Type B pancreatic cell (in vitro differentiated cells): ENCODE measurements at regions not wholly inside any gene's neighbourhood (a gene's known extent, or its start where the extent isn't known, plus 50 kb on each side); places are given as distances from the start of the nearest gene placed in this dataset.
"Not testable (repeated sequence)": the region's sequence is repeated elsewhere in the genome, so short reads cannot be mapped to it uniquely, and the experiment has no call there.

Experiments used
- DNase-seq: peaks from one replicate; pipeline ENCODE4 v3.0.0; 2021; ENCODE audit warnings: mixed read lengths; ENCODE audit not compliant: unreplicated experiment; ENCODE audit errors: extremely low spot score
- H3K27ac Mint-ChIP-seq: 2 replicates; pipeline ENCODE4 v1.8.0; 2021; ENCODE audit warnings: mild to moderate bottlenecking, mixed read lengths
- H3K27me3 Mint-ChIP-seq: 2 replicates; pipeline ENCODE4 v1.8.0; 2021; ENCODE audit warnings: mixed read lengths
- H3K36me3 Mint-ChIP-seq: 2 replicates; pipeline ENCODE4 v1.8.0; 2021; ENCODE audit warnings: mixed read lengths
- H3K4me1 Mint-ChIP-seq: one replicate; pipeline ENCODE4 v1.8.0; 2021; ENCODE audit warnings: mixed read lengths; ENCODE audit not compliant: unreplicated experiment
- H3K4me3 Mint-ChIP-seq: 2 replicates; pipeline ENCODE4 v1.8.0; 2021; ENCODE audit warnings: mild to moderate bottlenecking, mixed read lengths
- H3K9me3 Mint-ChIP-seq: 2 replicates; pipeline ENCODE4 v1.8.0; 2021; ENCODE audit warnings: mixed read lengths
- TF ChIP-seq, protein P1 (sequence below): fragments of 200-600 bp; sonication (generic); conservative IDR thresholded peaks from 2 replicates; pipeline ENCODE4 v1.5.0; 2021; ENCODE audit warnings: antibody characterized with exemption, mild to moderate bottlenecking

DNA sequence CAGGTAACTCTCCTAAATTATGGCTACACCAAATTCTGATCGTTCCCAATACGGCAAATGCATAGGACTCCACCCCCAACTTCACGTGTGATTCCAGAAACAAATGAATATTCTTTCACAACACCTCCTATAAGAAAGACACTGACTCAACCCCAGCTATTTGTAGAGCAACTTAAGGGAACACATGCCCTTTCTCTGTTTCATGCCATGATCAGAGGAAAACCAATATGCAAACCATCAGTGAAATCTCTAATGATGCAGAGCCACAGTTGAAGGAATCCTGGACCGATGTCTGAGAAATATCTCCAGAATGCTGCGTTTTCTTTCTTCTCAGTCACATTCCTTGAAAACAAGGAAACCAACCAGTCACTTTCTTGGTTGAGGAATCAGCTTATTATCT, 164.2 kb upstream of the PTBP2 start:
- H3K36me3 Mint-ChIP-seq: no peaks in the 10 kb centered on the region
- no peaks in the 10 kb centered on the region for H3K27me3 Mint-ChIP-seq
- no peak overlapping the region for H3K4me3 Mint-ChIP-seq
- peaks cover 17% of the 10 kb centered on the region for H3K4me1 Mint-ChIP-seq
- TF ChIP-seq, protein P1, sequence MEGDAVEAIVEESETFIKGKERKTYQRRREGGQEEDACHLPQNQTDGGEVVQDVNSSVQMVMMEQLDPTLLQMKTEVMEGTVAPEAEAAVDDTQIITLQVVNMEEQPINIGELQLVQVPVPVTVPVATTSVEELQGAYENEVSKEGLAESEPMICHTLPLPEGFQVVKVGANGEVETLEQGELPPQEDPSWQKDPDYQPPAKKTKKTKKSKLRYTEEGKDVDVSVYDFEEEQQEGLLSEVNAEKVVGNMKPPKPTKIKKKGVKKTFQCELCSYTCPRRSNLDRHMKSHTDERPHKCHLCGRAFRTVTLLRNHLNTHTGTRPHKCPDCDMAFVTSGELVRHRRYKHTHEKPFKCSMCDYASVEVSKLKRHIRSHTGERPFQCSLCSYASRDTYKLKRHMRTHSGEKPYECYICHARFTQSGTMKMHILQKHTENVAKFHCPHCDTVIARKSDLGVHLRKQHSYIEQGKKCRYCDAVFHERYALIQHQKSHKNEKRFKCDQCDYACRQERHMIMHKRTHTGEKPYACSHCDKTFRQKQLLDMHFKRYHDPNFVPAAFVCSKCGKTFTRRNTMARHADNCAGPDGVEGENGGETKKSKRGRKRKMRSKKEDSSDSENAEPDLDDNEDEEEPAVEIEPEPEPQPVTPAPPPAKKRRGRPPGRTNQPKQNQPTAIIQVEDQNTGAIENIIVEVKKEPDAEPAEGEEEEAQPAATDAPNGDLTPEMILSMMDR: no peak
- DNase-seq: no peak
- no peaks in the 10 kb centered on the region for H3K9me3 Mint-ChIP-seq
- H3K27ac Mint-ChIP-seq: no peak overlapping the region

DNA sequence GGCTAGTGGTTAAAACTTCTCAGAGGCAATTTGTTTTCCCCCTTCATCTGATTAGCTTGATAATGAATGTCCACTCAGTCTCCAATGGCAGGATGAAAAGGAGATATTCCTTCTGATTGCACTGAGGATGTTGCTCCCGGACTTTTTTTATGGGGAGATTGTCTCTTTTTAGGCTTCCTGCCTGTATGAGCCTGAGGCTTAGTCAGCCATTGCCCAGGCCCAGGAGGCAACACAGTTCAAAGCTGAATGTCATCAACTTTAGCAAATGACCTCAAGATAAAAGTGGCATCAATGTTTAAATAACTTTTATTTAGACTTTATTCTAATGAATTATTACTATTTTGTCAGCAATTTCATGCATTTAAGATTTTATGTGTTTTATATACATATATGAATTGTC, 162.9 kb upstream of the PTBP2 start:
- TF ChIP-seq, protein P1: no peak
- H3K27me3 Mint-ChIP-seq: no peaks in the 10 kb centered on the region
- no peaks in the 10 kb centered on the region for H3K36me3 Mint-ChIP-seq
- H3K27ac Mint-ChIP-seq: no peak overlapping the region
- peaks cover 17% of the 10 kb centered on the region for H3K4me1 Mint-ChIP-seq
- no peak for DNase-seq
- no peak overlapping the region for H3K4me3 Mint-ChIP-seq
- H3K9me3 Mint-ChIP-seq: no peaks in the 10 kb centered on the region

DNA sequence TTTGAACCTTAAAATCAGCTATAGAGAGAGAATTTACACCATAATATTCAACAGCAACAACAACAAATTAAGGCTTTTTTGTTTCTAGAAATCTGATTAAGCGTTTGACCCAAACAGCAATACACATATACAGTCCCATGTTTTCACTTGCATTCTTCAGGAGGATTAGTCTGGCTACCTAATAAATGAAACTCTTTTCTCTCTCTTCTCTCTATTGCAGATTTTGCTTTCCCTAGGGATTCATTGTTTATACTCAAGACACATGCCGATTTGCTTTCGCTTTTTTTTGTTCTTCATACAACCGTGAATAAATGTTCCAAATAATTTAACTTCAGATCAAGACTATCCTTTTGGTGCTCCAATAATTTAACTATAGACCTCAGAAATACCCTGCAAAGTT, 162.4 kb upstream of the PTBP2 start:
- Mint-ChIP-seq H3K4me3 (no peak overlapping the region), H3K9me3 (no peaks in the 10 kb centered on the region), H3K27me3 (no peaks in the 10 kb centered on the region), H3K27ac (no peak overlapping the region), H3K36me3 (no peaks in the 10 kb centered on the region), H3K4me1 (peaks cover 15% of the 10 kb centered on the region)
- DNase-seq: no peak
- TF ChIP-seq, protein P1: no peak

DNA sequence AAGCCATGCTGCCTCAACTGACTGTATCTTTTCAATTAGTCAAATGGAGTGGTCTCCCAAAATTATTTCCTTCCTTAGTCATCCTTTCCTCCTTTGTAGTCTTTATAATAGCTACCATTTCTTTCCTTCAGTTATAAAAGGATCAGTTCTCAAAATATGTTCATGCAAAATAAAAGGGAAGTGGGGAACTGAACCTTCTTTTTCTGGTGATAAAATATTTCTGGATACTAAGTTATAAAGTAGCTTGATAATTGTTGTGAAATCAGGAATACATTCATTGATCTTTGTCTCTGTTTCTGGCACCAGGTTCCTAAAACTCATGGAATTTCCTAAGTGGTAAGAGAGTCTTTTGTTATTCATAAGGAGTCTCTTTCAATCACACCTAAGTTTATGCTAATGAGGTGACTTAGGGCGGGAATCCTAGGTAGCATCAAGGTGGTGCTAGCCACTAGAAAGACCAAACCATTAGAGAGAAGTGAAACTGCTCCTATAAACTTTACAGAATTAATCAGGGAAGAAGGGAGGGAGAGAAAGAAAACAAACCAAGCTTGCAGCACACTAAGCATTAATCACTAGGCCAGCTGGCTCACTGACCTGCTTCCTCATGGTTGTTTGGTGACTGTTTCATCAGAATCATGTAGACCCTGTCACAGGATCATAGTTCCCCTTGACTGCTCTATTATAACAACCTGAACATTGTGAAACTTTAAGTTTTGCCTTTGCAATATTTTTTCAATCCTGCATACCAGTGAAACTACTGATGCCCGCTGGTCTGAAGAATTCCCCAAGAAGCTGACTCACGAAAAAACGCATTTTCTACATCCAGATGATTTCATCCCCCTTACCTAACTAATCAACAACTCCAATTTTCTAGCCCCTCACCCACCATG, 161.6 kb upstream of the PTBP2 start:
- H3K9me3 Mint-ChIP-seq: no peaks in the 10 kb centered on the region
- no peaks in the 10 kb centered on the region for H3K36me3 Mint-ChIP-seq
- H3K4me1 Mint-ChIP-seq: peaks cover 10% of the 10 kb centered on the region
- TF ChIP-seq, protein P1: no peak
- no peak overlapping the region for H3K27ac Mint-ChIP-seq
- no peak for DNase-seq
- no peak overlapping the region for H3K4me3 Mint-ChIP-seq
- H3K27me3 Mint-ChIP-seq: no peaks in the 10 kb centered on the region

DNA sequence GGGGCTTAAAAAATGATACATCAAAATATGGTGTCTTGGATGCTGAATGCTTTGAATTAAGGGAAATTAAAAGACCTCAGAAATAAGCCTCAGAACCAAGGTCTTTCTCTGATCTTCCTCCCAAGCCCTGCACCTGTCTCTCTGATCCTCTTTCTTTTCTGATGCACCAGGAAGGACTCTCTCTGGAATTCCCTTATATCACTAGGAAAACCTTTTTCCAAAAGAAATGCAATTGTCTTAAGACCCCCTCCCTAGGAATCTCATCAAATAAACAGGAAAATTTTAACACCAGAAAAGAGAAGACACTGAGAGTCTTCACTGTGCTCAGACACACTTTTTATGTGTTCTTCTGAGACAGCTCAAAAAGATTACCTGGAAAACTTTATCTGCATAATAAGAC, 159.5 kb upstream of the PTBP2 start:
- Mint-ChIP-seq H3K27me3 (no peaks in the 10 kb centered on the region), H3K27ac (no peak overlapping the region)

DNA sequence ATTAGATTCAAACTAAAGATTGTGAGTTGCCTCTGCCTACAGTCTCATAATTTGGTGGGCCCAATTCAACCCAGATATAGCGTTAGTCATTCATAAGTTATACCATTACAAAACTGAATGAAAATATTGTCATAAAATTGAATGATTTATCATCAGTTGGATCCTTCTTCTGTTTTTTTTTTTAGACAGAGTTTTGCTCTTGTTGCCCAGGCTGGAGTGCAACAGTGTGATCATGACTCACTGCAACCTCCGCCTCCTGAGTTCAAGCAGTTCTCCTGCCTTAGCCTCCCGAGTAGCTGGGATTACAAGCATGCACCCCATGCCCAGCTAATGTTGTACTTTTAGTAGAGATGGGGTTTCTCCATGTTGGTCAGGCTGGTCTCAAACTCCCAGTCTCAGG, 157.2 kb upstream of the PTBP2 start:
- not testable (repeated sequence) for H3K27me3 Mint-ChIP-seq, H3K4me1 Mint-ChIP-seq, H3K36me3 Mint-ChIP-seq, DNase-seq, H3K27ac Mint-ChIP-seq, H3K9me3 Mint-ChIP-seq, H3K4me3 Mint-ChIP-seq

More for the DNA sequence above, 159.5 kb upstream of the PTBP2 start:
- TF ChIP-seq, protein P1: no peak
- Mint-ChIP-seq H3K9me3 (no peaks in the 10 kb centered on the region), H3K36me3 (no peaks in the 10 kb centered on the region), H3K4me1 (peaks cover 10% of the 10 kb centered on the region), H3K4me3 (no peak overlapping the region)
- DNase-seq: no peak
